H1 (cell line): ENCODE measurements at regions not wholly inside any gene's neighbourhood (a gene's known extent, or its start where the extent isn't known, plus 50 kb on each side); places are given as distances from the start of the nearest gene placed in this dataset.
"Not testable (repeated sequence)": the region's sequence is repeated elsewhere in the genome, so short reads cannot be mapped to it uniquely, and the experiment has no call there.

Experiments
- CTCF ChIA-PET: fragments of 300-600 bp; sonication (Branson Sonifier 250); formaldehyde crosslinking; loops from one replicate; lab custom pipeline; 2021; ENCODE audit not compliant: partially characterized antibody; lab: Charles Lee
- POLR2A ChIA-PET: fragments of 300-600 bp; sonication (Branson Sonifier 250); formaldehyde crosslinking; loops from one replicate; lab custom pipeline; 2021; ENCODE audit warnings: inconsistent platforms; ENCODE audit not compliant: partially characterized antibody; lab: Charles Lee
- DNase-seq, 2 experiments: peaks; one replicate each; pipeline versions ENCODE4 v3.0.0 to v3.0.0-alpha.2; 2010 to 2022; ENCODE audit warnings: low spot score in 2 of 2, low read depth in 1 of 2, mixed read lengths in 1 of 2
- FAIRE-seq: peaks from 2 replicates; lab custom pipeline; 2011; peaks lifted over from hg19 to GRCh38; lab: Jason Lieb, UNC
- H2AFZ ChIP-seq: 2 replicates; pipeline ENCODE4 v1.8.1; 2012; ENCODE audit warnings: low read length, inconsistent platforms
- H2AK5ac ChIP-seq: 2 replicates; pipeline ENCODE4 v1.6.1; 2013; ENCODE audit warnings: low read depth, low read length
- H2BK120ac ChIP-seq: replicated peaks from 2 replicates; pipeline ENCODE3; 2013; ENCODE audit warnings: low read depth, low read length, inconsistent platforms
- H2BK12ac ChIP-seq: 2 replicates; pipeline ENCODE4 v1.6.1; 2013; ENCODE audit warnings: low read depth, low read length
- H2BK15ac ChIP-seq: 2 replicates; pipeline ENCODE4 v1.6.1; 2013; ENCODE audit warnings: low read length
- H2BK20ac ChIP-seq: 2 replicates; pipeline ENCODE4 v1.6.1; 2013; ENCODE audit warnings: low read length
- H2BK5ac ChIP-seq: 2 replicates; pipeline ENCODE4 v1.6.1; 2013; ENCODE audit warnings: low read depth, low read length
- H3K14ac ChIP-seq: 2 replicates; pipeline ENCODE4 v1.6.1; 2013; ENCODE audit warnings: inconsistent platforms; ENCODE audit not compliant: insufficient read length
- H3K18ac ChIP-seq: 2 replicates; pipeline ENCODE4 v1.6.1; 2013; ENCODE audit warnings: low read length; ENCODE audit errors: extremely low read depth
- H3K23ac ChIP-seq: 2 replicates; pipeline ENCODE4 v1.6.1; 2013; ENCODE audit warnings: inconsistent platforms; ENCODE audit not compliant: insufficient read length
- H3K23me2 ChIP-seq: 2 replicates; pipeline ENCODE4 v1.6.1; 2013; ENCODE audit warnings: low read depth, low read length
- H3K27ac ChIP-seq: 2 replicates; pipeline ENCODE4 v1.6.1; 2011; ENCODE audit warnings: low read depth, low read length, inconsistent platforms
- H3K27me3 ChIP-seq, 4 experiments: replicated peaks in 1 of 4; 1 replicate in 1 of 4; 2 replicates in 3 of 4; pipeline versions ENCODE4 v1.6.1 to v1.8.1; 2011 to 2013; ENCODE audit warnings: low read length in 3 of 4, mild to moderate bottlenecking in 3 of 4, inconsistent platforms in 2 of 4, mixed read lengths in 2 of 4, moderate library complexity in 1 of 4; ENCODE audit not compliant: control insufficient read depth in 3 of 4, insufficient read depth in 3 of 4; ENCODE audit errors: extremely low read depth in 1 of 4
- H3K36me3 ChIP-seq, 4 experiments: 2 replicates each; pipeline versions ENCODE4 v1.6.1 to v1.8.1; 2011 to 2013; ENCODE audit warnings: mild to moderate bottlenecking in 4 of 4, low read length in 3 of 4, moderate library complexity in 2 of 4, control low read depth in 1 of 4, inconsistent platforms in 1 of 4; ENCODE audit not compliant: insufficient read depth in 4 of 4, control insufficient read depth in 2 of 4
- H3K4ac ChIP-seq: replicated peaks from 2 replicates; pipeline ENCODE3; 2013; ENCODE audit warnings: low read length, low read depth, mixed read lengths, inconsistent platforms; ENCODE audit not compliant: insufficient read length
- H3K4me1 ChIP-seq, 4 experiments: replicated peaks in 1 of 4; 1 replicate in 1 of 4; 2 replicates in 3 of 4; pipeline versions ENCODE4 v1.6.1 to v1.8.1; 2011 to 2013; ENCODE audit warnings: low read length in 3 of 4, inconsistent platforms in 2 of 4, mixed read lengths in 1 of 4; ENCODE audit not compliant: insufficient read depth in 4 of 4, control insufficient read depth in 3 of 4
- H3K4me2 ChIP-seq, 2 experiments: 2 replicates each; pipeline versions ENCODE4 v1.6.1 to v1.8.1; 2011 to 2013; ENCODE audit warnings: low read depth in 2 of 2, low read length in 2 of 2, control low read depth in 1 of 2, inconsistent platforms in 1 of 2, mild to moderate bottlenecking in 1 of 2; ENCODE audit not compliant: insufficient read depth in 1 of 2
- H3K4me3 ChIP-seq, 4 experiments: fragments of 200-600, 300-600 bp in 1 of 4; sonication (generic), shearing (Covaris generic), sonication (Bioruptor Twin) in 1 of 4; 2 replicates each; pipeline versions ENCODE4 v1.5.1 to v1.8.1; 2011 to 2016; ENCODE audit warnings: low read length in 4 of 4, low read depth in 3 of 4, control low read depth in 2 of 4, inconsistent platforms in 2 of 4, mild to moderate bottlenecking in 2 of 4, mixed read lengths in 1 of 4, moderate library complexity in 1 of 4; ENCODE audit not compliant: insufficient read depth in 2 of 4; ENCODE audit errors: extremely low read depth in 1 of 4
- H3K56ac ChIP-seq: replicated peaks from 2 replicates; pipeline ENCODE3; 2013; ENCODE audit warnings: low read depth, mild to moderate bottlenecking, mixed read lengths, low read length, inconsistent platforms; ENCODE audit not compliant: insufficient read length
- H3K79me1 ChIP-seq: 2 replicates; pipeline ENCODE4 v1.6.1; 2013; ENCODE audit warnings: low read depth, low read length, control low read depth
- H3K79me2 ChIP-seq, 2 experiments: 2 replicates each; pipeline versions ENCODE4 v1.6.1 to v1.8.1; 2012 to 2013; ENCODE audit warnings: low read length in 2 of 2, mild to moderate bottlenecking in 2 of 2, inconsistent platforms in 1 of 2; ENCODE audit not compliant: insufficient read depth in 2 of 2, control insufficient read depth in 1 of 2
- H3K9ac ChIP-seq, 4 experiments: replicated peaks in 1 of 4; 1 replicate in 1 of 4; 2 replicates in 3 of 4; pipeline versions ENCODE4 v1.6.1 to v1.8.1; 2011 to 2013; ENCODE audit warnings: low read depth in 3 of 4, low read length in 3 of 4, control low read depth in 2 of 4, mild to moderate bottlenecking in 2 of 4, moderate library complexity in 2 of 4, inconsistent platforms in 1 of 4; ENCODE audit errors: extremely low read depth in 1 of 4
- H3K9me3 ChIP-seq, 2 experiments: 2 replicates each; pipeline versions ENCODE4 v1.6.1 to v1.8.1; 2012 to 2013; ENCODE audit warnings: mild to moderate bottlenecking in 2 of 2, moderate library complexity in 2 of 2, control low read depth in 1 of 2, inconsistent platforms in 1 of 2, low read depth in 1 of 2, low read length in 1 of 2, mixed read lengths in 1 of 2; ENCODE audit not compliant: insufficient read depth in 2 of 2
- H4K20me1 ChIP-seq, 2 experiments: replicated peaks in 1 of 2; 2 replicates each; pipeline versions ENCODE3 to v1.8.1; 2011 to 2013; ENCODE audit warnings: inconsistent platforms in 2 of 2, low read length in 2 of 2, mild to moderate bottlenecking in 1 of 2; ENCODE audit not compliant: insufficient read depth in 2 of 2, control insufficient read depth in 1 of 2
- H4K5ac ChIP-seq: 2 replicates; pipeline ENCODE4 v1.6.1; 2013; ENCODE audit warnings: low read length, low read depth, mixed read lengths, inconsistent platforms; ENCODE audit not compliant: insufficient read length
- H4K8ac ChIP-seq: 2 replicates; pipeline ENCODE4 v1.8.0; 2013; ENCODE audit warnings: mild to moderate bottlenecking, moderate library complexity, low read length, inconsistent platforms; ENCODE audit not compliant: insufficient read depth; ENCODE audit errors: extremely low read depth
- H4K91ac ChIP-seq: replicated peaks from 2 replicates; pipeline ENCODE3; 2013; ENCODE audit warnings: low read length, mixed read lengths, inconsistent platforms; ENCODE audit not compliant: insufficient read length
- ATF2 ChIP-seq: IDR thresholded peaks from 2 replicates; pipeline ENCODE4 v1.6.1; 2012; ENCODE audit warnings: low read length, inconsistent platforms
- WGBS, 2 experiments: shearing (Covaris generic) in 1 of 2; methylation state at CpG; one replicate each; pipeline versions ENCODE4 v1.1.6 to v1.1.7; 2013 to 2015; ENCODE audit warnings: low lambda C conversion rate in 2 of 2, mixed read lengths in 2 of 2, inconsistent platforms in 1 of 2, low coverage in 1 of 2, missing lambda C conversion rate in 1 of 2; ENCODE audit not compliant: insufficient replicate concordance in 2 of 2, insufficient coverage in 1 of 2, insufficient read length in 1 of 2; ENCODE audit errors: extremely low coverage in 1 of 2, missing lambda C conversion rate in 1 of 2; 5-methylcytosine and 5-hydroxymethylcytosine counted together

- no peak for TF ChIP-seq ATF2
Observed at GRCh38 chr1:228846952-228847351, 111.7 kb downstream of the RHOU start (continued).

GRCh38 chr1:228847451-228847850, 112.2 kb downstream of the RHOU start:
- CTCF ChIA-PET = interaction anchor here (0.6 to 0.8 kb wide), 3 partner anchors 22 to 380 kb away, joined by 3 read pairs; no protein-coding TSS in a partner anchor
- H3K27ac ChIP-seq, FAIRE-seq, H3K56ac ChIP-seq, H2BK120ac ChIP-seq, H3K23me2 ChIP-seq, H3K4ac ChIP-seq, H3K36me3 ChIP-seq, H4K5ac ChIP-seq, H2BK15ac ChIP-seq, H4K91ac ChIP-seq, H3K9ac ChIP-seq, H2BK20ac ChIP-seq, H3K79me2 ChIP-seq, H3K79me1 ChIP-seq, POLR2A ChIA-PET, H3K4me3 ChIP-seq, H4K20me1 ChIP-seq, H2BK12ac ChIP-seq, H4K8ac ChIP-seq, H3K23ac ChIP-seq, H3K14ac ChIP-seq, H3K27me3 ChIP-seq, H3K18ac ChIP-seq, H2BK5ac ChIP-seq, H3K4me2 ChIP-seq, H3K9me3 ChIP-seq, H2AFZ ChIP-seq, H2AK5ac ChIP-seq: not testable (repeated sequence)
- WGBS, 2 experiments = 89% methylated on average over 2 of the region's 2 CpGs; no CpG with 5 or more reads in 1 of the 2 experiments
- peaks cover 4 to 13% (median 10%) of the 10 kb centered on the region in 4 experiments for H3K4me1 ChIP-seq
- DNase-seq = peak in 1 of 2 experiments; percentile 22
